NCI-H526 treated with DMSO at 0.1 percent for 48 hours (cell line): ENCODE measurements at regions not wholly inside any gene's neighbourhood (a gene's known extent, or its start where the extent isn't known, plus 50 kb on each side); places are given as distances from the start of the nearest gene placed in this dataset.

Experiments used
- DNase-seq: peaks from one replicate; lab custom pipeline; 2025; lab: John Stamatoyannopoulos, UW

DNA sequence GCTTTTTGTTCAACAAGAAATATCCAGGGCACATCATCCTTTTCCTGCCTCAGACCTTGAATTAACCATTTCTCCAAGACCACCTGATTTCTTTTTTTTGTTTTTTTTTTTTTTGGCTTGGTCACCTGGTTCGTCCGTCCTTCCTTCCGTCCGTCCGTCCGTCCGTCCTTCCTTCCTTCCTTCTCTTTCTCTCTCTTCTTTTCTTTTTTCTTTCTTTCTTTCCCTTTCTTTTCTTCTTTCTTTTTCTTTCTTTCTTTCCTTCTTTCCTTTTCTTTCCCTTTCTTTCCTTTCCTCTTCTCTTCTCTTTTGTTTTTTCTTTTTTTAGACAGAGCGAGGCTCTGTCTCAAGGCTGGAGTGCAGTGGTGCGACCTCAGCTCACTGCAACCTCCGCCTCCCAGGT, 80.7 kb downstream of the TET3 start:
- DNase-seq: no peak

DNA sequence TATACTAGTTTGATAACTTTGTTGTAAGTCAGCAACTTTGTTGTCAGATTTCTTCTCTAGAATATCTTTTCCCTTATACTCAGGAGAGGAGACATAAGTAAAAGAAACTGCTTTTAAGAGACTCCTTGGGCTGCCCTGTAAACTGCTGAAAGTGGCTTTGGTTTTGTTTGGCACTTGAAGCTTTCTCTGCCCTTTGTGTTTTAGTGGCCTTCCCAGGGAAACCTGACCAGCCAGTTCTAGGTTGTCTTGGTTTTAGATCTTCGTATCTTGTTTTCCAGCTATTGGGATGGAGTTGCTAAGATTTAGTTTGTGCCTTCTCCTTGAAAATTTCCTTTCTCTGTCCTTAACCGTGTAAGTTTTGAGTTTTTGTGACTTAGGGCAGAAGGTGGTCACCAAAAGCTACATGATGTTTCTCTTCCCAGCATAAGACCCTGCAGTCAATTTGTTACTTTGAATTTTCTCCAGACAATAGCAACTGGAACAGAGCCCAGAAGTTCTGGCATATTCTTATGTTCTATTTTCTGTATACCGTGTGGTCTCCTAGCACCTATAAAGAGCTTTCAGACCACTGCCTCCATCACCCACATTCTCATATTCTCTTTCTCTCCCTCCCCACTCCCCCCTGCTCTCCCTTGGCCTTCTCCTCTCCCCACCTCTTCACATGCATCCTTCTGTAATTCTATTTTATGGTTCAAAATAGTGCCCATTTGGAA, 81.1 kb downstream of the BOLA3 start:
- no peak for DNase-seq

DNA sequence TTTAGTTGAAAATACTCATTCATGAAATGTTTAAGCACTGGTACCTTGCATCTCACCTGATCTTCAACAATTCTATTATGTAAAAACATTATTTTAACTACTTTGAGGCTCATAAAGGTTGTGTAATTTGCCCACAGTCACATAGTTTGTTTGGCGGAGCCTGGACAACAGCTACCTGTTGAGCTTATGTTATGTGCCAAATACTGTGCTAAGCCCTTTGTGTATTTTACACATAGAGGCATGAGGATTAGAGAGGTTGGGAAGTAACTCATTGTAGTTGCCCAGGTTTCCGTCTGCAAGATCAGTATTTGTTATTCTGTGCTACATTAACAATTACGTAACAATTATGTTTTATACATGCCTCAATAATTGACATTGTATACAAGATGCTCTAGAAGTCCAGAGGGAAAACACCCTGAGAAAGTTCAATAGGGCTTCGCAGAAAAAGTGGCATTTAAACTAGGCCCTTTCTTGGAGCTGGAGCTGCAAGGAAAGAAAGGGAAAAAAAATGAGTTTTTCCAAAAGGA, 80.4 kb downstream of the BOLA3 start:
- no peak for DNase-seq

DNA sequence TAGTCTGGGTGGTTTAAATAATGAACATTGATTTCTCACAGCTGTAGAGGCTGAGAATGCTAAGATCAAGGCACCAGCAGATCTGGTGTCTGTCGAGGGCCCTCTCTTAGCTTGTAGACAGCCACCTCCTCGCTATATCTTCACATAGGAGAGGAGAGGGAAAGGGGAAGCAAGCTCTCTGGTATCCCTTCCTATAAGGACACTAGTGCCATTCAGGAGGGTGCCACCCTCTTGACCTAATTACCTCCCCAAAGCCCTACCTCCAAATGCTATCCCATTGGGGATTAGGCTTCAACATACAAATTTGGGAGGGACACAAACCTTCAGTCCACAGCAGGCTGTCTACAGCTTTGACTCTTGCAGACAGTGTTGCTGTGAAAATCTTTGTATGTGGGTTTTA, 76.7 kb downstream of the BOLA3 start:
- DNase-seq: no peak

DNA sequence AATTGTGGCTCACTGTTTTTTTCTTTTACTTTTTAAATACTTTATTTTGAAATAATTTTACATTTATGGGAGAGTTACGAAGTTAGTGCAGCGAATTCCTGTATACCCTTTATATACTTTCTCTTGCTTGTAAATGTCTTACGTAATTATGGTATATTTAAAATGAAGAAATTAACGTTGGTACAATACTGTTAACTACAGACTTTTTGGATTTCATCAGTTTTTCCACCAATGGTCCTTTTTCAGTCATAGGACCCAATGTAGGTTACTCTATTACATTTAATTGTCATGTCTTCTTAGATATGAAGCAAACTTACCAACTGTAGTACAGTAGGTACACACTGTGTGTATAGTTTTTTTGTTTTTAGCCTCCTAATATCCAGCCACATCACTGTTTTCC, 76.3 kb downstream of the BOLA3 start:
- DNase-seq: no peak

DNA sequence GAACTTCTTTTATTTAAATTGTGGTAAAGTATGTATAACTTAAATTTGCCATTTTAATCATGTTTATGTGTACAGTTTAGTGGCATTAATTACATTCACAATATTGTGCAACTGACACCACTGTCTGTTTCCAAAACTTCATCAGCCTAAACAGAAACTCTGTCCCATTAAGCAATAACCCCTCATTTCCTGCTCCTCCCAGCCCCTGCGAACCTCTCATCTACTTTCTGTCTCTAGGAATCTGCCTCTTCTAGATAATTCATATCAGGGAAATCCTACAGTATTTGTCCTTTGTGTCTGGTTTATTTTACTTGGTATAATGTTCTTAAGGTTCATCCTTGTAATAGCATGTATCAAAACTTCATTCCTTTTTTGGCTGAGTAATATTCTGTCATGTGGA, 75.1 kb downstream of the BOLA3 start:
- no peak for DNase-seq

DNA sequence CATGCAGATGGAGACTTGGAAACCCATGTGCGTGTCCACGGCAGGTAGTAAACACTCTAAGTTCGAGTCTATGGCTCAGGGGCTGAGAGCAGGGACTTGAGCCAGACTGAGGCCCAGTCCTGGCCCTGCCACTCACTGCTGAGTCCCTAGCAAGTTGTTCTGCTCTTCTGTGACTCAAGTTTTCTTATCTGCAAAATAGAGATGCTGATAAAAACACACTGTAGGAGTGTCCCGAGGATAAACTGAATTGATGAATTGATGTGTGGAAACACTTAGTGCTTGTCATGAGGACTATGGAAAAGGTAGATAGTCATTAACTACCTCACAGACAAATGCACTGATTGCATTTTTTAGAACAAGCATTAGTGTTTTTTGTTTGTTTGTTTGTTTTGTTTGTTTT, 73.2 kb downstream of the BOLA3 start:
- DNase-seq: no peak

DNA sequence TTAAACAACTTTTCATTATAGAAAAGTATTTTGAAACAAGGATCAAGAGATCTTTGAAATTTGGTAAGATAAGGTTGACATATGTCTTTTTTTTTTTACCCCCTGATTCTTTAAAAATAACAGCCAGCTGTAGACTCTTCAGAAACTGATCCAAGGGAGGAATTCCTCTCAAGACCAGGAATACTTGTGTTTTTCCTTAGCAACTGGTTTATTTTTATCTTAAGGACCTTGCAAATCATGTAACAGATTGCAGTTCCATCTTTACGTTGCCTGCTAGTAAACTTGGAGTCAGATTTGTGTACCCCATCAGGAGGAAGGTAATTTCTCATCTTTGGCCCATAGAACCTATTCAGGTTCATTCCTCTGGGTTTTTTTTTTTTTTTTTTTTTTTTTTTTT, 71.6 kb downstream of the BOLA3 start:
- no peak for DNase-seq

DNA sequence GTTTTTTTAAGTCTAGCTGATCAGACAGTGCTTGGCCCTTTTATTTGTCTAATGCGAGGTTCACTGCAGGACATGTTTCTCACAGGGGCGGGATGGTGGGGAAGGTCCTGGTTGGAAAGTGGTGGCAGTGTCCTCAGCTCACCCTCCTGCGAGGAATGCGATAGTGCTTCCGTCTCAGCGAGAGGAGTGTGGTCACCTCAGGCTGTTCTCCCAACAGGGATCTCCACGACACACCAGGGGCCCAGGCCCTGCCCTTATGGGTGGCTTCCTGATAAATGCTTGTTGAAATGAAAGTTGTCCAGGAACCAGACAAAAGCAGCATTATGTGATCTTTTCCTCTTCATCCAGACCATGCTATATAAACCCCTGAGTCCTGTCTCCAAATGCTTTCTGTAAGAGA, 70.1 kb downstream of the BOLA3 start:
- no peak for DNase-seq

DNA sequence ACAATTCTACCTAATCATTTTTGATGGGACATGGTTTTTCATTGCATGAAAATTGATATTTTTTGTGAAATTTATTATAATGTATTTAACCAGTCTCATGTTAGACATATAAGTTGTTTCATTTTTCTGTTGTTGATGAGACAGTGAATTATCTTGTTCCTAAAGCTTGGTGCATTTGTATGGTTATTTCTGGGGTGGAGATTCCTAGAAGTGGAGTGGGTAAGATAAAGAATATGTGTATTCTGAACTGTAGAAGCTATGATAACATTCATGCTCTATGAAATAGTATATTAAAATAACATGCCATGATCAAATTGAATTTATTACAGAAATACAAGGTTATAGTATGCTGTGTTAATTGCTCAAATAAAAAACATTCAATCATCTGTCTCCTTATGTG, 69.2 kb downstream of the BOLA3 start:
- DNase-seq: no peak

DNA sequence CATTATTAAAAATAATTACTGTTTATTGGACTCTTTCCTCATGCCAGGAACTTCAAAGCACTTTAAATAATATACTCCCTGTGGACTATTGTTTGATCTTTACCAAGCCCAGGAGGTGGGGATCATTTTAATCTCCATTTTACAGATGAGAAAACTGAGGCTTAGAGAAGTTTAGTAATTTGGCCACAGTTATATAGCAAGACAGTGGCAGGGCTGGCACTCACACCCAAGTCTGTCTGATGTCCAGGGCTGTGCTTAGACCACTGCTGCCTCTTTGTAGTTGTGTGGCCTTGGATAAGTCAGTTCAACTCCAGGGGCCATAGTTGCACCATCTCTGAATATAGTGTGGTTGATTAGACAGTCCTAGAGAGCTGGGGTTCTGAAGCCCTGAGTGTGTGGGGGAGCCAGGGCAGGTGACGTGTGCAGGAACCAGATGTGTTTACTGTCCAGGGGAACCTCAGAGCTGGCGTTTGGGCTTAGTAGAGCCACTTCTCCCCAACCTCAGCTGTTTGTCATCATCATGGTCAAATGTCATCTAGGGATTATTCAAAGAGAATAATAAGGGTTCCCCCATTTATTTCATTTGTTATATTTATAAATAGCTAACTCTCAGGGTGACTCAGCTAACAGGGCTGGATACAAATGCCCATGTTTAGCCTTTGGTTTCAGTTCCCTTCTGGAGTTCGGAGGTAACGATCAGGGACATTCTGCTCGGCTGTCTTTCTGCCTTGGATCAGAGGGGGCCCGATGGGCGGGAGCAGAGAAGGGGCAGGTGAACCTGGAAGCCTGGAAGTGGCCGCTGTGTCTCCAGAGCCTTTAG, 68.0 kb downstream of the BOLA3 start:
- DNase-seq: no peak

DNA sequence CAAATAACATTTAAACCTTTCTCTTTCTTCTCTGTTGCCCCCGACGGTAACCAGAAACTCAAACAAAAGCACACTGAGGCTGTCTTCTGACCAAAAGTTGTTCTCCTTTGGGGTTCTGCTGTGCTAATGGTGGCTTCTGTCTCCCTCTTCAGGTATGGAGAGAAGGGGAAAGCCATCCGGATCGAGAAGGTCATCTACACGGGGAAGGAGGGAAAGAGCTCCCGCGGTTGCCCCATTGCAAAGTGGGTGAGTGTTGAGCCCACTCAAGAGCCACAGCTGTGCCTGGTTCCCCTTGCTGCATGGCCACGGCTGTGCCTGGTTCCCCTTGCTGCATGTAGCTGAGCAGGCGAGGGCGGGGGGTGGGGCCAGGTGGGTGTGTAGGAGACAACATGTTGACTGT, 67.4 kb downstream of the BOLA3 start:
- DNase-seq: no peak

DNA sequence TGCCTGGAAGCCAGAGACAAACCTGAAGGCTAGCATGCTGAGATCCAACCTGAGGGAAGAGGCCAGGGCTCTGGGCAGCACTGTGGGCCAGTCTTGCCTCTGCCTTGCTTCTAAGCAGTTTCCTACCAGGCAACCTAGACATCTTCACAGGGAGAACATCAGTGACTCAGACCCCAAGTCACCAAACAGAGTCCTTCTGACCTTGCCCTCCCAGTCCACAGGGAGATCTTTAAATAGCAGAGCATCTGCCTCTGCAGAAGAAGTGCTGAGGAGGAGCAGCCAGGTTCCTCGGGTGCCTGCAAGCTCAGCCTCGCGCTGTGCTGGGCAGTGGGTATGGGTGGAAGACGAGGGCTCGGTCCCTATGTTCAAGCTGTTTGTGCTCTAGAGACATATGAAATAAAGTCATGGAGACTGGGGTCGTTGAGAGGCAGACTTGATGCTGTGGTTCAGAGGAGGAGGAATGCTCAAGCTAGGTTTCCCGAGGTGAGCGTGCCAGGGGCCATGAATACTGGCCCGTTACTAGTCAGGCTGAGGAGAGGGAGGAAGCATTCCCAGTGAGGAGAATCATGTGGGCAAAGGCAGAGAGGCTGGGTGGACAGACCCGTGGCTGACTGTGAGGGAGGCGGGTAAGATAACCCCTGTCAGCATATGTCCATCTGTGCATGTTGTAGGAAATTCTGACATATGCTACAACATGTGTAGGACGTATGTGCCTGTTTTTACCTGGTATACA, 66.5 kb downstream of the BOLA3 start:
- no peak for DNase-seq

DNA sequence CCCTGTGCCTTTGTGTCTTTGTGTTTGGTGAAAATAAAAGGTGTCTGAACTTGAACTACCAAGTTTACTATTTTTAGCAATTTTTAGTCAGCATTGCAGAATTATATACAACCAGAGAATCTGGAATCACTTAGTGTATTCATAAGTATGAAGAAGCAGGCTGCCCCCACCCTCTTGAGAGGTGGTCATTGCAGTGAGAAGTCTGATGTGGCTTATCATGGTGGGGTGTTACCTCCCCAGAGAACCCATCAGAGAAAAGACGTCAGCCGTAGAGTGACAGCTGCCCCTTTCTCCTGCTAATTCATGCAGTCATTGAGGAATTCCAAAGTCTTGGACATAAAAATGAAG, 66.0 kb downstream of the BOLA3 start:
- DNase-seq: no peak

DNA sequence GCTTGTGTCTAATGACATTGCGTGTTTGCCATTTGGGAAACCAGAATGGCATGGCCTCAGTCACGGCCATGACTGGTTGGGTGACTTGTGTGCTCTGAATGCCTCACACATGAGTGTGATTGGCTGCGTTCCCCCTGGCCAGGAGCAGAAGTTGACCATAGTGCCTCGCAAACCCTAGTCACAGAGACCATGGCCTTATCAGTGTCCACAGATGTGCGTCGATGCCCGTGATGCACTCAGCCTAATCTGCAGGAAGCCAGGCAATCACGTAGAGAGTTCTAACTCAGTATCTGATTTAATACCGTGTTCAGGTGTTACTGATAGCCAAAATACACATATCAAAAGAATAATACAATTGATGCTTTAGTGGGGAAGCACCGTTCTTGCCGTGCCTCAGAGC, 64.0 kb downstream of the BOLA3 start:
- DNase-seq: no peak
